Body of pancreas (tissue), 4 donors: ENCODE measurements at regions not wholly inside any gene's neighbourhood (a gene's known extent, or its start where the extent isn't known, plus 50 kb on each side); places are given as distances from the start of the nearest gene placed in this dataset.

Source experiments
- POLR2A ChIP-seq, 3 donors: fragments of 450-650 bp; IDR thresholded peaks; one replicate each; pipeline ENCODE4 v1.6.1; 2016; ENCODE audit warnings: antibody characterized with exemption in 3 of 3, mild to moderate bottlenecking in 2 of 3
- TF ChIP-seq, protein P1 (sequence below), 7 experiments: fragments of 450-650 bp in 4 of 7; fragments of 200-600 bp in 3 of 7; sonication (generic) in 3 of 7; IDR thresholded peaks; one replicate each; pipeline ENCODE4 v1.5.1; 2016 to 2019; ENCODE audit warnings: antibody characterized with exemption in 7 of 7

DNA sequence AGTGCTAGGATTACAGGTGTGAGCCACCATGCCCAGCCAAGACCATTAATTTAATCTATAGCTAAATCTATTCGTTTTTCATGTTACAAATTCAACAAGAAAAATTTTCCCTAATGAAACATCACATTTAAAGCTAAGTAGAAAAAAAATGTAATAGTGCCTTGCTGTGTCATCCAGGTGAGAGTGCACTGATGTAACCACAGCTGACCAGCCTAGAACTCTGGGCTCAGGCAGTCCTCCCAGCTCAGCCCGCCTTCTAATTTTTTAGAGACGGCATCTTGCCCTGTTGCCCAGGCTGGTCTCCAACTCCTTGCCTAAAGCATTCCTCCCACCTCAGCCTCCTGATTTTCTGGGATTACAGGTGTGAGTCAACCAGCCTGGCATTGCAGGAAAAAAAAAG is 109.0 kb downstream of the PPIAL4G start:
- TF ChIP-seq, protein P1, sequence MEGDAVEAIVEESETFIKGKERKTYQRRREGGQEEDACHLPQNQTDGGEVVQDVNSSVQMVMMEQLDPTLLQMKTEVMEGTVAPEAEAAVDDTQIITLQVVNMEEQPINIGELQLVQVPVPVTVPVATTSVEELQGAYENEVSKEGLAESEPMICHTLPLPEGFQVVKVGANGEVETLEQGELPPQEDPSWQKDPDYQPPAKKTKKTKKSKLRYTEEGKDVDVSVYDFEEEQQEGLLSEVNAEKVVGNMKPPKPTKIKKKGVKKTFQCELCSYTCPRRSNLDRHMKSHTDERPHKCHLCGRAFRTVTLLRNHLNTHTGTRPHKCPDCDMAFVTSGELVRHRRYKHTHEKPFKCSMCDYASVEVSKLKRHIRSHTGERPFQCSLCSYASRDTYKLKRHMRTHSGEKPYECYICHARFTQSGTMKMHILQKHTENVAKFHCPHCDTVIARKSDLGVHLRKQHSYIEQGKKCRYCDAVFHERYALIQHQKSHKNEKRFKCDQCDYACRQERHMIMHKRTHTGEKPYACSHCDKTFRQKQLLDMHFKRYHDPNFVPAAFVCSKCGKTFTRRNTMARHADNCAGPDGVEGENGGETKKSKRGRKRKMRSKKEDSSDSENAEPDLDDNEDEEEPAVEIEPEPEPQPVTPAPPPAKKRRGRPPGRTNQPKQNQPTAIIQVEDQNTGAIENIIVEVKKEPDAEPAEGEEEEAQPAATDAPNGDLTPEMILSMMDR (IDR thresholded peaks at IDR 0.05) = no peak
- no peak for TF ChIP-seq POLR2A (IDR thresholded peaks at IDR 0.05)
